IMR-90 (cell line): ENCODE measurements at regions not wholly inside any gene's neighbourhood (a gene's known extent, or its start where the extent isn't known, plus 50 kb on each side); places are given as distances from the start of the nearest gene placed in this dataset.

Experiments used
- ATAC-seq: fragments of 200-7000 bp; cut with Tn5 transposase; 2 replicates; pipeline ENCODE4 v1.9.1; 2020; ENCODE audit warnings: low read depth, mild to moderate bottlenecking, moderate library complexity
- BruUV-seq: library from RNA; stranded (reverse); fragments of 400-500 nt; replicated peaks from 2 replicates; lab custom pipeline; 2021; lab: Mats Ljungman, UMichigan
- CTCF ChIA-PET: fragments of 300-600 bp; formaldehyde crosslinking; extraction: SDS; loops from one replicate; lab custom pipeline; 2021; ENCODE audit warnings: antibody characterized with exemption; lab: Yijun Ruan, JAX
- POLR2A ChIA-PET: fragments of 300-600 bp; sonication (Branson Sonifier 250); formaldehyde crosslinking; loops from one replicate; lab custom pipeline; 2022; ENCODE audit warnings: antibody characterized with exemption; ENCODE audit not compliant: unreplicated experiment; lab: Charles Lee
- DNase-seq: peaks from one replicate; pipeline ENCODE4 v3.0.0; 2013
- H2AFZ ChIP-seq: replicated peaks from 2 replicates; pipeline ENCODE3; 2013; ENCODE audit warnings: low read length, mild to moderate bottlenecking; ENCODE audit not compliant: poor library complexity
- H2AK5ac ChIP-seq: 2 replicates; pipeline ENCODE4 v1.6.1; 2013; ENCODE audit warnings: low read depth, low read length, inconsistent platforms
- H2AK9ac ChIP-seq: replicated peaks from 2 replicates; pipeline ENCODE3; 2013; ENCODE audit warnings: mild to moderate bottlenecking, low read depth, low read length, moderate library complexity; ENCODE audit not compliant: poor library complexity
- H2BK120ac ChIP-seq: 2 replicates; pipeline ENCODE4 v1.6.1; 2013; ENCODE audit warnings: low read depth, low read length, inconsistent platforms
- H2BK15ac ChIP-seq: 3 replicates; pipeline ENCODE4 v1.6.1; 2013; ENCODE audit warnings: low read depth, low read length, inconsistent platforms
- H2BK20ac ChIP-seq: 2 replicates; pipeline ENCODE4 v1.6.1; 2013; ENCODE audit warnings: low read depth, mild to moderate bottlenecking, inconsistent platforms, low read length, moderate library complexity
- H2BK5ac ChIP-seq: 2 replicates; pipeline ENCODE4 v1.6.1; 2013; ENCODE audit warnings: mild to moderate bottlenecking, low read depth, low read length, inconsistent platforms; ENCODE audit not compliant: poor library complexity, severe bottlenecking
- H3K14ac ChIP-seq: replicated peaks from 2 replicates; pipeline ENCODE4 v1.6.1; 2013; ENCODE audit warnings: low read depth, low read length, inconsistent platforms
- H3K18ac ChIP-seq: 2 replicates; pipeline ENCODE4 v1.6.1; 2013; ENCODE audit warnings: low read depth, low read length, control low read depth
- H3K23ac ChIP-seq: 2 replicates; pipeline ENCODE4 v1.6.1; 2013; ENCODE audit warnings: low read depth, low read length, inconsistent platforms
- H3K27ac ChIP-seq: 2 replicates; pipeline ENCODE4 v1.5.1; 2013; ENCODE audit warnings: mild to moderate bottlenecking, control low read depth, low read length; ENCODE audit not compliant: insufficient read depth
- H3K27me3 ChIP-seq: 2 replicates; pipeline ENCODE4 v1.6.1; 2013; ENCODE audit warnings: low read length; ENCODE audit not compliant: control insufficient read depth, insufficient read depth
- H3K36me3 ChIP-seq: 2 replicates; pipeline ENCODE4 v1.6.1; 2013; ENCODE audit warnings: low read length, mixed read lengths; ENCODE audit not compliant: control insufficient read depth, insufficient read depth
- H3K4ac ChIP-seq: 2 replicates; pipeline ENCODE4 v1.6.1; 2013; ENCODE audit warnings: low read depth, low read length, inconsistent platforms
- H3K4me1 ChIP-seq: 2 replicates; pipeline ENCODE4 v1.6.1; 2013; ENCODE audit warnings: low read length, mixed read lengths; ENCODE audit not compliant: control insufficient read depth, insufficient read depth
- H3K4me2 ChIP-seq: 2 replicates; pipeline ENCODE4 v1.6.1; 2013; ENCODE audit warnings: low read depth, mild to moderate bottlenecking, control low read depth, low read length, moderate library complexity
- H3K4me3 ChIP-seq: 2 replicates; pipeline ENCODE4 v1.5.1; 2013; ENCODE audit warnings: low read depth, mild to moderate bottlenecking, control low read depth, low read length, moderate library complexity; ENCODE audit not compliant: insufficient read depth
- H3K56ac ChIP-seq: 2 replicates; pipeline ENCODE4 v1.6.1; 2013; ENCODE audit warnings: low read length, inconsistent platforms; ENCODE audit not compliant: insufficient read depth; ENCODE audit errors: extremely low read depth
- H3K79me1 ChIP-seq, 2 experiments: 2 replicates each; pipeline ENCODE4 v1.6.1; 2013; ENCODE audit warnings: low read length in 2 of 2, inconsistent platforms in 1 of 2, low read depth in 1 of 2
- H3K9ac ChIP-seq: 2 replicates; pipeline ENCODE4 v1.6.1; 2013; ENCODE audit warnings: low read depth, low read length, control low read depth
- H3K9me1 ChIP-seq: 2 replicates; pipeline ENCODE4 v1.6.1; 2013; ENCODE audit warnings: low read length, inconsistent platforms; ENCODE audit not compliant: insufficient read depth
- H3K9me3 ChIP-seq: 2 replicates; pipeline ENCODE4 v1.6.1; 2013; ENCODE audit warnings: low read length; ENCODE audit not compliant: control insufficient read depth, insufficient read depth
- H4K20me1 ChIP-seq: 2 replicates; pipeline ENCODE4 v1.6.1; 2013; ENCODE audit warnings: low read length, inconsistent platforms; ENCODE audit not compliant: insufficient read depth
- H4K5ac ChIP-seq: 2 replicates; pipeline ENCODE4 v1.6.1; 2013; ENCODE audit warnings: mild to moderate bottlenecking, low read depth, low read length, control low read depth
- H4K8ac ChIP-seq, 2 experiments: 2 replicates each; pipeline ENCODE4 v1.6.1; 2013; ENCODE audit warnings: low read depth in 2 of 2, low read length in 2 of 2, control low read depth in 1 of 2, inconsistent platforms in 1 of 2
- H4K91ac ChIP-seq: 2 replicates; pipeline ENCODE4 v1.6.1; 2013; ENCODE audit warnings: low read depth, low read length, inconsistent platforms; ENCODE audit not compliant: insufficient read depth
- BHLHE40 ChIP-seq: fragments of 150-350 bp; IDR thresholded peaks from 2 replicates; pipeline ENCODE4 v1.6.1; 2016; ENCODE audit warnings: mild to moderate bottlenecking, low read depth, low read length
- CEBPB ChIP-seq: IDR thresholded peaks from 2 replicates; pipeline ENCODE4 v1.6.1; 2012; ENCODE audit warnings: low read depth, low read length, improper control_type of control experiment
- CHD1 ChIP-seq: IDR thresholded peaks from 2 replicates; pipeline ENCODE4 v1.6.1; 2012; ENCODE audit warnings: low read depth, low read length, improper control_type of control experiment
- FOS ChIP-seq: fragments of 150-350 bp; IDR thresholded peaks from 2 replicates; pipeline ENCODE4 v1.6.1; 2016; ENCODE audit warnings: low read depth, low read length
- MAFK ChIP-seq: IDR thresholded peaks from 2 replicates; pipeline ENCODE4 v1.6.1; 2012; ENCODE audit warnings: low read depth, low read length, improper control_type of control experiment
- MAZ ChIP-seq: IDR thresholded peaks from 2 replicates; pipeline ENCODE4 v1.6.1; 2012; ENCODE audit warnings: low read depth, mild to moderate bottlenecking, low read length, improper control_type of control experiment, moderate library complexity, borderline replicate concordance
- MXI1 ChIP-seq: IDR thresholded peaks from 2 replicates; pipeline ENCODE4 v1.6.1; 2012; ENCODE audit warnings: low read depth, mild to moderate bottlenecking, low read length, moderate library complexity, borderline replicate concordance
- NFE2L2 ChIP-seq: fragments of 150-350 bp; IDR thresholded peaks from 2 replicates; pipeline ENCODE4 v1.6.1; 2016; ENCODE audit warnings: low read depth, mild to moderate bottlenecking, low read length
- POLR2A ChIP-seq: IDR thresholded peaks from 2 replicates; pipeline ENCODE4 v1.6.1; 2012; ENCODE audit warnings: mild to moderate bottlenecking, low read depth, low read length
- RAD21 ChIP-seq: IDR thresholded peaks from 2 replicates; pipeline ENCODE4 v1.6.1; 2012; ENCODE audit warnings: low read length, improper control_type of control experiment
- RCOR1 ChIP-seq: IDR thresholded peaks from 2 replicates; pipeline ENCODE4 v1.6.1; 2012; ENCODE audit warnings: mild to moderate bottlenecking, low read length, improper control_type of control experiment; ENCODE audit not compliant: insufficient replicate concordance
- RFX5 ChIP-seq: IDR thresholded peaks from 2 replicates; pipeline ENCODE4 v1.8.0; 2012; ENCODE audit warnings: low read depth, mild to moderate bottlenecking, low read length, moderate library complexity
- SMC3 ChIP-seq: fragments of 150-350 bp; IDR thresholded peaks from 2 replicates; pipeline ENCODE4 v1.6.1; 2016; ENCODE audit warnings: low read depth, mild to moderate bottlenecking, antibody characterized with exemption, low read length, moderate library complexity
- WGBS, 2 experiments: methylation state at CpG; one replicate each; pipeline versions ENCODE4 v1.1.5 to v1.1.7; 2013; ENCODE audit warnings: missing lambda C conversion rate in 2 of 2; ENCODE audit not compliant: insufficient read length in 1 of 2; ENCODE audit errors: extremely low coverage in 2 of 2; 5-methylcytosine and 5-hydroxymethylcytosine counted together
- dilution Hi-C: fragments of 300-500 bp; cut with HindIII; formaldehyde crosslinking; loops from one replicate; pipeline ENCODE4 v1.14.3; 2018; ENCODE audit warnings: low sequenced_read_pairs; ENCODE audit not compliant: unreplicated experiment
- in situ Hi-C: fragments of 300-500 bp; cut with MboI; formaldehyde crosslinking; loops from 3 replicates; pipeline ENCODE4 v1.14.3; 2019; ENCODE audit warnings: low sequenced_read_pairs, inconsistent platforms, mixed read lengths
- intact Hi-C: fragments of 100-400 bp; cut with micrococcal nuclease; formaldehyde crosslinking; loops from 2 replicates; pipeline ENCODE4 v1.10.0; 2022
- TF ChIP-seq, protein P1 (sequence below): fragments of 150-350 bp; IDR thresholded peaks from 2 replicates; pipeline ENCODE4 v1.6.1; 2017; ENCODE audit warnings: mild to moderate bottlenecking, antibody characterized with exemption, low read length, low read depth
- TF ChIP-seq, protein P2 (sequence below): fragments of 150-350 bp; IDR thresholded peaks from 2 replicates; pipeline ENCODE4 v1.6.1; 2016; ENCODE audit warnings: low read depth, mild to moderate bottlenecking, low read length, moderate library complexity, borderline replicate concordance
- TF ChIP-seq, protein P3 (sequence below): conservative IDR thresholded peaks from 2 replicates; pipeline ENCODE4 v1.5.1; 2012; ENCODE audit warnings: mild to moderate bottlenecking, low read depth, low read length, improper control_type of control experiment

DNA sequence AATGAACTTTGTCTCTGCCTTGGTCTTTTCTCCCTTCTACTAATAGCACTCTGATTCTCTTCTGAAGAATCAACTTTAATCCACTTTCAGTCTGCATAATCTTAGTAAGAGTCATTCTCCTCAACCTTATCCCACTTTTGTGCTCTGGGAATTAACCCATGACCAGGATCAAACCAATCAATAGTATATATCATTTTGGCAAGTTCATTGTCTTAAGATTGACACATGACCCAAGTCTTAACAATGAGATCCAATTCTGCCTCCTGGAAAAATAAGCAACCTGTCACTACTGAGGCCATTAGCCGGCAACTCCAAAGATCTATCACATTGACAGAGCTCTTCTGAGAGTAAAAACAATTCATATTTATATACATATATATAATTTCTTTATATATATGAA lies 1358.4 kb upstream of the ADGRL3 start:
- Histone ChIP-seq H2BK120ac (no peak overlapping the region), H3K4ac (no peak overlapping the region), H3K4me2 (no peak overlapping the region), H3K4me3 (no peak overlapping the region), H4K91ac (no peak overlapping the region), H2AK9ac (no peak overlapping the region), H2AK5ac (no peak overlapping the region), H3K9me1 (no peaks in the 10 kb centered on the region), H2BK20ac (no peak overlapping the region), H4K8ac (no peak overlapping the region), H3K23ac (no peak overlapping the region), H3K4me1 (no peaks in the 10 kb centered on the region), H4K20me1 (no peaks in the 10 kb centered on the region), H2BK5ac (no peak overlapping the region), H3K36me3 (no peaks in the 10 kb centered on the region), H3K9me3 (no peaks in the 10 kb centered on the region), H3K56ac (no peak overlapping the region), H4K5ac (no peak overlapping the region), H3K18ac (no peak overlapping the region), H3K27ac (no peak overlapping the region), H3K9ac (no peak overlapping the region), H2BK15ac (no peak overlapping the region), H3K79me1 (no peaks in the 10 kb centered on the region), H2AFZ (no peak overlapping the region), H3K14ac (no peak overlapping the region), H3K27me3 (no peaks in the 10 kb centered on the region)
- no CpG with 5 or more reads among the region's 1 CpG for WGBS, 2 experiments
- intact Hi-C loops (no loop called here), dilution Hi-C loops (no loop called here), in situ Hi-C loops (no loop called here)
- ATAC-seq, result no peak
- ChIA-PET CTCF (no interaction called here), POLR2A (no interaction called here)
- no peak for DNase-seq
- no TSS peak for BruUV-seq
- TF ChIP-seq BHLHE40, result no peak
- TF ChIP-seq, protein P1, sequence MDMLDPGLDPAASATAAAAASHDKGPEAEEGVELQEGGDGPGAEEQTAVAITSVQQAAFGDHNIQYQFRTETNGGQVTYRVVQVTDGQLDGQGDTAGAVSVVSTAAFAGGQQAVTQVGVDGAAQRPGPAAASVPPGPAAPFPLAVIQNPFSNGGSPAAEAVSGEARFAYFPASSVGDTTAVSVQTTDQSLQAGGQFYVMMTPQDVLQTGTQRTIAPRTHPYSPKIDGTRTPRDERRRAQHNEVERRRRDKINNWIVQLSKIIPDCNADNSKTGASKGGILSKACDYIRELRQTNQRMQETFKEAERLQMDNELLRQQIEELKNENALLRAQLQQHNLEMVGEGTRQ, result no peak
- no peak for TF ChIP-seq CHD1
- TF ChIP-seq NFE2L2, result no peak
- TF ChIP-seq, protein P2, sequence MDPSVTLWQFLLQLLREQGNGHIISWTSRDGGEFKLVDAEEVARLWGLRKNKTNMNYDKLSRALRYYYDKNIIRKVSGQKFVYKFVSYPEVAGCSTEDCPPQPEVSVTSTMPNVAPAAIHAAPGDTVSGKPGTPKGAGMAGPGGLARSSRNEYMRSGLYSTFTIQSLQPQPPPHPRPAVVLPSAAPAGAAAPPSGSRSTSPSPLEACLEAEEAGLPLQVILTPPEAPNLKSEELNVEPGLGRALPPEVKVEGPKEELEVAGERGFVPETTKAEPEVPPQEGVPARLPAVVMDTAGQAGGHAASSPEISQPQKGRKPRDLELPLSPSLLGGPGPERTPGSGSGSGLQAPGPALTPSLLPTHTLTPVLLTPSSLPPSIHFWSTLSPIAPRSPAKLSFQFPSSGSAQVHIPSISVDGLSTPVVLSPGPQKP, result no peak
- TF ChIP-seq FOS, result no peak
- TF ChIP-seq, protein P3, sequence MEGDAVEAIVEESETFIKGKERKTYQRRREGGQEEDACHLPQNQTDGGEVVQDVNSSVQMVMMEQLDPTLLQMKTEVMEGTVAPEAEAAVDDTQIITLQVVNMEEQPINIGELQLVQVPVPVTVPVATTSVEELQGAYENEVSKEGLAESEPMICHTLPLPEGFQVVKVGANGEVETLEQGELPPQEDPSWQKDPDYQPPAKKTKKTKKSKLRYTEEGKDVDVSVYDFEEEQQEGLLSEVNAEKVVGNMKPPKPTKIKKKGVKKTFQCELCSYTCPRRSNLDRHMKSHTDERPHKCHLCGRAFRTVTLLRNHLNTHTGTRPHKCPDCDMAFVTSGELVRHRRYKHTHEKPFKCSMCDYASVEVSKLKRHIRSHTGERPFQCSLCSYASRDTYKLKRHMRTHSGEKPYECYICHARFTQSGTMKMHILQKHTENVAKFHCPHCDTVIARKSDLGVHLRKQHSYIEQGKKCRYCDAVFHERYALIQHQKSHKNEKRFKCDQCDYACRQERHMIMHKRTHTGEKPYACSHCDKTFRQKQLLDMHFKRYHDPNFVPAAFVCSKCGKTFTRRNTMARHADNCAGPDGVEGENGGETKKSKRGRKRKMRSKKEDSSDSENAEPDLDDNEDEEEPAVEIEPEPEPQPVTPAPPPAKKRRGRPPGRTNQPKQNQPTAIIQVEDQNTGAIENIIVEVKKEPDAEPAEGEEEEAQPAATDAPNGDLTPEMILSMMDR, result no peak
- TF ChIP-seq MAZ, result no peak
- no peak for TF ChIP-seq MAFK
- TF ChIP-seq RCOR1, result no peak
- no peak for TF ChIP-seq CEBPB
- no peak for TF ChIP-seq MXI1
- no peak for TF ChIP-seq SMC3
- TF ChIP-seq POLR2A, result no peak
- TF ChIP-seq RFX5, result no peak
- TF ChIP-seq RAD21, result no peak
